NCI-H748 (cell line): ENCODE measurements at regions not wholly inside any gene's neighbourhood (a gene's known extent, or its start where the extent isn't known, plus 50 kb on each side); places are given as distances from the start of the nearest gene placed in this dataset.
A peak's percentile ranks its signal among the peaks of the same experiment; 100 is the strongest.

Experiments
- DNase-seq: peaks from one replicate; lab custom pipeline; 2025; ENCODE audit not compliant: unreplicated experiment; lab: John Stamatoyannopoulos, UW

DNA sequence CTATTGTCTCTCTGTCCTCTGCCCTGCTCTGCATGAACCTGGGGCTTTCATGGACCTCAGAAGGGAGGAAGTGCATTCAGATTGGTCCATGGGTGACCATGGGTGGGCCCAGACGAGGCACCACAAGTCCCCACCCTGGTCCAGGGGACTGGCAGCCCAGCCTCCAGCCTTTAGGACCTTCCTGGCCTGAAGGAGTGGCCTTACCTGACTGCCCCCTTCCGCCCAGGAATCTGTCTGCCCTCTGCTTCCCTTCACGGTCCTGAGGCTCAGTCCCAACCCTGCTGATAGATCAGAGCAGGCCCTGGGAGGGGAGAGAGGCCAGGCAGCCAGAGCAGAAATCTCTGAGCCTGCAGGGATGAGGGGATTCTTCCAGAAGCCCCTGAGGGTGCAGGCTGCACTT, 455.4 kb downstream of the PCDH18 start:
- DNase-seq = no peak

GRCh38 chr4:137075586-137075985, 456.7 kb downstream of the PCDH18 start:
- DNase-seq = no peak

- DNase-seq = no peak
Measured at GRCh38 chr4:137070614-137071013, 461.7 kb downstream of the PCDH18 start.

DNA sequence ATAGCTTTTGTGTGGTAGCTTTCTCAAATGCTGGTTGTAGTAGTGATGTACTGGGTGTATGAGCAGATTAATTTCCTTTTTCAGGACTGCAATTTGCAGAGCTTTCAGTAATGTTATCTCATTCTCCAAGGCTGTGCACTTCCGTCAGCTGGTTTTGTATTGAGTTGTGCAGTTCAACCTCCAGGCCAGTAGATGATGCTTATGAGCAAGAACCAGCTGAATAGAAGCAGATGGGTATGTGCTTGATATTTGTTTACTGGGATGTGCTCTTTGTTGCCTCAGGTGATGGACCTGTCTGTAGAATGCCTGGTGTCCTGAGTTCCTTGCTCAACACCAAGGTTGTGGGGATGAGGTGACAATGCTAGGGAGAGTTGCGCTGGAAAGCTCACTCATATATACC, 462.8 kb downstream of the PCDH18 start:
- DNase-seq = no peak

DNA sequence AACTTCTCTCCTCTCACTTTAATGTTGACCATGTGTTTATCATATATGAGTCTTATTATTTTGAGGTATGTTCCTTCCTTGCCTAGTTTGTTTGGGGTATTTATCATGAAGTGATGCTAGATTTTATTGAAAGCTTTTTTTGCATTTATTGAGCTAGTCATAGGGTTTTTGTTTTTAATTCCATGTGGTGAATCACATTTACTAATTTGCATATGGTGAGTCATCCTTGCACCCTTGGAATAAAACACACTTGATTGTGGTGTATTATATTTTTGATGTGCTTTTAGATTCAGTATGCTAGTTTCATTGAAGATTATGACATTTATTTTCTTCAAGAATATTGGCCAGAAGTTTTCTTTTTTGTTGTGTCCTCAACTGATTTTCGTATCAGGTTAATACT, 464.6 kb downstream of the PCDH18 start:
- no peak for DNase-seq

DNA sequence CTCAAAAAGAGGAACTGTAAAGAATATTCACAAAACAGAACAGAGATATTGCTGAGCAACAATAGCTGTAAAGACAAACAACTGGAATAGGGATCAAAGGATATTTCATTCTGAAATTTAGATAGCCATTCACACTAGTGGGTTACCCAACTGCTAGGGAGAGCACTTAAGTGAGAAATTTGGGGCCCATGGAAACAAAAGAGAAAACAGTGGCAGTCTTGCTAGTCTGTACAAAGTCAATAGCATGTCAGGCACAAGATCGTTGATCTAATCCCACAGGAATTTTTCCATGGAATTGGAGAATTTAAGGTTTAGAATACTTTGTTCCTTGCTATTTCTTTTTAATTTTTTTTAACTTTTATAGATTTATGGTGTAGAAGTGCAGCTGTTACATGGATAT, 467.0 kb downstream of the PCDH18 start:
- DNase-seq = no peak

DNA sequence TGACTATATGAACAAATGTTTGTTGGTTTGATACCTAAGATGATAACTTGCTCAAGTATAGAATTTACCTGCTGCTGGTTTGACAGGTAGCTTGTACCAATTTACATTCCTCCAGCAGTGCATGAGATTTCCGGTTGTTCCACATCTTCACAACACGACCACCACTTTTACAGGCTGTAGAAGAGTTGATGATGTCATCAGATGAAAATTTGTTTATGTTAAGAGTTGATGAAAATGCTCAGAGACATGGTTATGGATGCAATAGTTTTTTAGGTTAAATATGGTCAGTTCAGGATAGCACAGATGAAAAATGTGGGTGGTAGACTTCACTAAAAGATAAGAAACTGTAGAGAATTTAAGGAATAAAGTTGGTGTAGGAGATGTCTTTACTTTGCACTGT, 468.3 kb downstream of the PCDH18 start:
- no peak for DNase-seq

DNA sequence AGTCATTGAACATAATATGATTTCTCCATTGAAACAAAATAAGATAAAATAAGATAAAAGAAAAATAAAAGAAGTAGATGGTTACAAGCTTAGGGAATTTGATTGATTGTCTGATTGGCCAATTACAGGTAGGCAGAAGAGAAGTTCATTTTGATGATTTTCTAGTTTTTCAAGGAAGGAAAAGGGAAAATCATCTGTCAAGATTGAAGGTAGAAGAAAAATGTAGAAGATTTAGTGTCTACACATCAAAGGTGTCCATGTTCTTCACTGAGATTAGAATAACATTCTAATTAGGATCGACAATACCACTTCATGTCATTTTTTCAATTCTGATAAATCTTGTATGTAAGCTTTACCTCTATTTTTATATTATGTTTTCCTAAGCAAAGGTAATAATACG, 489.1 kb downstream of the PCDH18 start:
- DNase-seq = no peak

- no peak for DNase-seq
Measured at GRCh38 chr4:137039370-137039769, 492.9 kb downstream of the PCDH18 start.

DNA sequence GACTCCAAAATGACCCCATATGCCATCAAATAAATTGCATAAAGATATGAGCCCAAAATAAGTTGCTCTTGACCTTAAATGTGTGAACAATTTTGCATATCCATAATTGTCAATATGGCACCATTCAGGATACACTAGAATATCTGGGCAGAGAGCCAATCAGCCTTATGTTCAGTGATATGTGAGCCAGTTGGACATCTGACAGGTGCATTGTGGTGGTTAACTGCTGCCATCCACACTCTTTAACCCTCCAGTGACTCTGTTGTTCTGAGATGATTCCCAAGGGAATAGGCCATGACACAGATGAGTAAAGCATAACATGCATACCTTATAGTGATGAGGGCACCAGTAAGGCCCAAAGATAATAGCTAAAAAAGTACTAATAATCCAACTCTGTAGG, 500.1 kb downstream of the PCDH18 start:
- DNase-seq = peak; percentile 91

DNA sequence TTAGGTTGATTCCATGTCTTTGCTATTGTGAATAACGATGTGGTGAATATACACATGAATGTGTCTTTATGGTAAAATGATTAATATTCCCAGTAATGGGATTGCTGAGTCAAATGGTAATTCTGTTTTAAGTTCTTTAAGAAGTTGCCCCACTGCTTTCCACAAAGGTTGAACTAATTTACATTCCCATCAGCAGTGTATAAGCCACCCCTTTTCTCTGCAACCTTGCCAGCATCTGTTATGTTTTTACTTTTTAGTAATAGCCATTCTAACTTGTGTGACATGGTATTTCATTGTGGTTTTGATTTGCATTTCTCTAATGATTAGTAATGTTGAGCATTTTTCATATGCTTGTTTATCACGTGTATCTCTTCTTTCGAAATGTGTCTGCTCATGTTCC, 503.3 kb downstream of the PCDH18 start:
- DNase-seq = no peak

- DNase-seq = no peak
Measured at GRCh38 chr4:137025484-137026059, 506.7 kb downstream of the PCDH18 start.

GRCh38 chr4:137015426-137016409, 516.6 kb downstream of the PCDH18 start:
- peak; percentile 11 for DNase-seq

GRCh38 chr4:137000432-137000831, 531.9 kb downstream of the PCDH18 start:
- DNase-seq = no peak

DNA sequence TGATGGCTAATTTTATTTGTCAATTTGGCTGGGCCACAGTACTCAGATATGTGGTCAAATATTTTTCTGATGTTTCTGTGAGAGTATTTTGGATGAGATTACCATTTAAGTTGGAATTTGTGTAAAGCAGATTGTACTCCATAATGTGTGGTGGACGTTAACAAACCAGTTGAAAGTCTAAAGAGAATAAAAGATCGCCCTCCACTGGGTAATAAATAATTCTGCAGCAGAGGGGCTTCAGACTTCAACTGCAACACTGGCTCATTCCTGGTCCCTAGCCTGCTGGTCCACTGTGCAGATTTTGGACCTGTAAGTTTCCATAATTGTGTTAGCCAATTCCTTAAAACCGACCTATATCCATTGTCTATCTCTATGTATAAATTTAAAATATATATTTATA, 540.3 kb downstream of the PCDH18 start:
- DNase-seq = no peak

DNA sequence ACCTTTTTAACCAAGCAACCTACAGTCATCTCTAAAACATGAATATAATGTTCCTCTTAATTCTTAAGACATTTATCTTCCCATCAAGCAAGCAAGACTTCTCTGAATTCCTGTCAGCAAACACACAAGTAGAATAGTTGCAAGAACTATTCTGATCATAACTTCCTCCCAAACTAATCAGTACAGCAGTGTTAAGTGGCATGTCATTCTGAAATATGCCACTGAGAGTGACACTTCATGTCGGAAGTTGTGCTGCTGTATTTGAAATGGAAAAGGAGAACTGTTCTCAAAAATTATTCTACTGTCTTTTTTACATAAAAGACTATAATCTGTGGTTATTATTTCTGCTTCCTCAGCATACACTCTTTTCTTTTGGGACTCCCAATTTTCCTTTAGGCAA, 546.6 kb downstream of the PCDH18 start:
- DNase-seq = no peak

DNA sequence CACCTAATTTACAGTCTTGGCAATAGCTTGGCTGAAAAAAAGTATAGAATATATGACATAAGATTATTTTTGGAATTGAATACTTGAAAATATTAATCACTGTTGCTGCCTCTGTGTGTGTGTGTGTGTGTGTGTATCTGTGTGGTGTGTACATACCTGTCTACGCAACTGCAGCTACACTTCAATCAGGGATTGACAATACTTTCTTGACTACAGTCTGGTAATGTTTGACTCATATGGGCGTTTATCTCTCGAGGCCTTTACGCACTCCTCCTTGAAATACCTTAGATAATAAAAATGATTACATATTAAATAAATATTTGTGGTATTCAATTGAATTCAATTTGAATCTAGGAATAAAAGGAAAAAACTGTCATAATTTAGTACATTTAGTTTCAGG, 565.2 kb downstream of the PCDH18 start:
- no peak for DNase-seq

DNA sequence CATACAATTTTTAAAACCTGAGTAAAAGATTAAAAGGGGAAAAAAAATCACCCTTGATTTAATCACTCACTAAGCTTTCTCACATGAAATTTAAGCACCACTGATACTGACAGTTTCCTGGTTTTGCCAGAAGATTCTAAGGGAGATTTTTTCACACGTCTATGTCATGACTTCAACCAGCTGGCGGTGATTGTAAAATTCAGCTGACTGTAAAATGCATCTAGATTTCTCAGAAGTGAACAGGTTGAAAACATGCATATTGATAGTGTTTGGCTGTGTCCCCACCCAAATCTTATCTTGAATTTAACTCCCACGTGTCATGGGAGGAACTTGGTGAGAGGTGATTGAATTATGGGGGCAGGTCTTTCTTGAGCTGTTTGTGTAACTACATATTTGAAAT, 566.8 kb downstream of the PCDH18 start:
- no peak for DNase-seq

DNA sequence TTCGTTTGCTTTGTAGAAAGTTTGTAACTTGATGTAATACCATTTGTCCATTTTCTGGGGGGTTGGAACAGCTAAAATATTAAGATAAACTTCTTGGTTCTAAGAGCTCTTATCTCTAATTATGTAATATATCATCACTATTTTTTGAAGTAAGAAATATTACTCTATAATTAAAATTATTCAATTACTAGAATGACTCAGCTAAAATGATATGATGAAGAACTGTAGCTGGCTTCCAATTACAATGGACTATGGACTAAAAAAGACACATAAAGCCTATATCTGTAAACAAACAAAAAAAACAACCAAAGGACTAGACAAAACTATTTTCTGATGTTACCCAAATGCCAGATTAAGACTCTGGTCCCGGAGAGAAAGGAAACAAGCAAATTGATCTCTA, 569.4 kb downstream of the PCDH18 start:
- no peak for DNase-seq

- no peak for DNase-seq
Measured at GRCh38 chr4:136946307-136946907, 585.9 kb downstream of the PCDH18 start.

DNA sequence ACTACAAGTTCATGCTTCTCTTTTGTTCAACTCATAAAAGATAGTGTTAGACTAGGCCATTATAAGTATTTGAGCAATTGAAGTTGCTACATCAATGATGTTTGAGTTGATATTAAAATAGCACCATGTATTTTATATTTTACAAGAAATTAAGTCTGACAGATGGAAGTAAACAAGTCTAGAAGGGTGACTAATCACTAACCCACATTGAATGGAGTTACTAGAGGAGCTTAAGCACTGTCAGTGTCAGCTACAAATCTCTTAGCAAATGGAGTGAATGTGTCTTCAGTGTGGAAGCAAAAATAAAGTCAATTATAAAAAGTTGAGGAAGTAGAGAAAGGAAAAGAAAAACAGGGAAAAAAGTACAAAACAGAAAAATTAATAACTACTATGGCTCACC, 592.5 kb downstream of the PCDH18 start:
- DNase-seq = no peak

DNA sequence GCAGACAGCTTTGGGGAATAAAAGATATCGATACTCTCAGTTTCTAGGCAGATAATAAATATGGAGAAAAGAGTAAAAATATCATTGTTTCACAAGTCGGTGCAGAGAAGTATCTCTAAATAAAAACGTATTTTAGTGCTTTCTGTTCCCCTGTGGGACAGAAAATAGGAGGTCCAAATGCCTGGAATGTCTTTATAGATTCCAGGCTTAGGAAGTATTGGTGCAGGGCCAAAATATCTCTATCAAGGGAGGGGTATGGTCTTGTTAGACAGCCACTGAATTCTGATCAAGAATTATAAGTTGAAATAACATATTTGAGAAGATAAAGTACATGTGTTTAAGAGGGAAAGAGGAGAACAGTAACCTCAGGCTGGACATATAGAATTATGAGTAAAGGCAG, 596.4 kb downstream of the PCDH18 start:
- DNase-seq = no peak
